IMR-90 (cell line): ENCODE measurements at regions not wholly inside any gene's neighbourhood (a gene's known extent, or its start where the extent isn't known, plus 50 kb on each side); places are given as distances from the start of the nearest gene placed in this dataset.

Source experiments
- ATAC-seq: fragments of 200-7000 bp; cut with Tn5 transposase; 2 replicates; pipeline ENCODE4 v1.9.1; 2020; ENCODE audit warnings: low read depth, mild to moderate bottlenecking, moderate library complexity
- BruUV-seq: library from RNA; stranded (reverse); fragments of 400-500 nt; replicated peaks from 2 replicates; lab custom pipeline; 2021; lab: Mats Ljungman, UMichigan
- CTCF ChIA-PET: fragments of 300-600 bp; formaldehyde crosslinking; extraction: SDS; loops from one replicate; lab custom pipeline; 2021; ENCODE audit warnings: antibody characterized with exemption; lab: Yijun Ruan, JAX
- POLR2A ChIA-PET: fragments of 300-600 bp; sonication (Branson Sonifier 250); formaldehyde crosslinking; loops from one replicate; lab custom pipeline; 2022; ENCODE audit warnings: antibody characterized with exemption; ENCODE audit not compliant: unreplicated experiment; lab: Charles Lee
- DNase-seq: peaks from one replicate; pipeline ENCODE4 v3.0.0; 2013
- H2AFZ ChIP-seq: replicated peaks from 2 replicates; pipeline ENCODE3; 2013; ENCODE audit warnings: low read length, mild to moderate bottlenecking; ENCODE audit not compliant: poor library complexity
- H2AK5ac ChIP-seq: 2 replicates; pipeline ENCODE4 v1.6.1; 2013; ENCODE audit warnings: low read depth, low read length, inconsistent platforms
- H2AK9ac ChIP-seq: replicated peaks from 2 replicates; pipeline ENCODE3; 2013; ENCODE audit warnings: mild to moderate bottlenecking, low read depth, low read length, moderate library complexity; ENCODE audit not compliant: poor library complexity
- H2BK120ac ChIP-seq: 2 replicates; pipeline ENCODE4 v1.6.1; 2013; ENCODE audit warnings: low read depth, low read length, inconsistent platforms
- H2BK15ac ChIP-seq: 3 replicates; pipeline ENCODE4 v1.6.1; 2013; ENCODE audit warnings: low read depth, low read length, inconsistent platforms
- H2BK20ac ChIP-seq: 2 replicates; pipeline ENCODE4 v1.6.1; 2013; ENCODE audit warnings: low read depth, mild to moderate bottlenecking, inconsistent platforms, low read length, moderate library complexity
- H2BK5ac ChIP-seq: 2 replicates; pipeline ENCODE4 v1.6.1; 2013; ENCODE audit warnings: mild to moderate bottlenecking, low read depth, low read length, inconsistent platforms; ENCODE audit not compliant: poor library complexity, severe bottlenecking
- H3K14ac ChIP-seq: replicated peaks from 2 replicates; pipeline ENCODE4 v1.6.1; 2013; ENCODE audit warnings: low read depth, low read length, inconsistent platforms
- H3K18ac ChIP-seq: 2 replicates; pipeline ENCODE4 v1.6.1; 2013; ENCODE audit warnings: low read depth, low read length, control low read depth
- H3K23ac ChIP-seq: 2 replicates; pipeline ENCODE4 v1.6.1; 2013; ENCODE audit warnings: low read depth, low read length, inconsistent platforms
- H3K27ac ChIP-seq: 2 replicates; pipeline ENCODE4 v1.5.1; 2013; ENCODE audit warnings: mild to moderate bottlenecking, control low read depth, low read length; ENCODE audit not compliant: insufficient read depth
- H3K27me3 ChIP-seq: 2 replicates; pipeline ENCODE4 v1.6.1; 2013; ENCODE audit warnings: low read length; ENCODE audit not compliant: control insufficient read depth, insufficient read depth
- H3K36me3 ChIP-seq: 2 replicates; pipeline ENCODE4 v1.6.1; 2013; ENCODE audit warnings: low read length, mixed read lengths; ENCODE audit not compliant: control insufficient read depth, insufficient read depth
- H3K4ac ChIP-seq: 2 replicates; pipeline ENCODE4 v1.6.1; 2013; ENCODE audit warnings: low read depth, low read length, inconsistent platforms
- H3K4me1 ChIP-seq: 2 replicates; pipeline ENCODE4 v1.6.1; 2013; ENCODE audit warnings: low read length, mixed read lengths; ENCODE audit not compliant: control insufficient read depth, insufficient read depth
- H3K4me2 ChIP-seq: 2 replicates; pipeline ENCODE4 v1.6.1; 2013; ENCODE audit warnings: low read depth, mild to moderate bottlenecking, control low read depth, low read length, moderate library complexity
- H3K4me3 ChIP-seq: 2 replicates; pipeline ENCODE4 v1.5.1; 2013; ENCODE audit warnings: low read depth, mild to moderate bottlenecking, control low read depth, low read length, moderate library complexity; ENCODE audit not compliant: insufficient read depth
- H3K56ac ChIP-seq: 2 replicates; pipeline ENCODE4 v1.6.1; 2013; ENCODE audit warnings: low read length, inconsistent platforms; ENCODE audit not compliant: insufficient read depth; ENCODE audit errors: extremely low read depth
- H3K79me1 ChIP-seq, 2 experiments: 2 replicates each; pipeline ENCODE4 v1.6.1; 2013; ENCODE audit warnings: low read length in 2 of 2, inconsistent platforms in 1 of 2, low read depth in 1 of 2
- H3K9ac ChIP-seq: 2 replicates; pipeline ENCODE4 v1.6.1; 2013; ENCODE audit warnings: low read depth, low read length, control low read depth
- H3K9me1 ChIP-seq: 2 replicates; pipeline ENCODE4 v1.6.1; 2013; ENCODE audit warnings: low read length, inconsistent platforms; ENCODE audit not compliant: insufficient read depth
- H3K9me3 ChIP-seq: 2 replicates; pipeline ENCODE4 v1.6.1; 2013; ENCODE audit warnings: low read length; ENCODE audit not compliant: control insufficient read depth, insufficient read depth
- H4K20me1 ChIP-seq: 2 replicates; pipeline ENCODE4 v1.6.1; 2013; ENCODE audit warnings: low read length, inconsistent platforms; ENCODE audit not compliant: insufficient read depth
- H4K5ac ChIP-seq: 2 replicates; pipeline ENCODE4 v1.6.1; 2013; ENCODE audit warnings: mild to moderate bottlenecking, low read depth, low read length, control low read depth
- H4K8ac ChIP-seq, 2 experiments: 2 replicates each; pipeline ENCODE4 v1.6.1; 2013; ENCODE audit warnings: low read depth in 2 of 2, low read length in 2 of 2, control low read depth in 1 of 2, inconsistent platforms in 1 of 2
- H4K91ac ChIP-seq: 2 replicates; pipeline ENCODE4 v1.6.1; 2013; ENCODE audit warnings: low read depth, low read length, inconsistent platforms; ENCODE audit not compliant: insufficient read depth
- BHLHE40 ChIP-seq: fragments of 150-350 bp; IDR thresholded peaks from 2 replicates; pipeline ENCODE4 v1.6.1; 2016; ENCODE audit warnings: mild to moderate bottlenecking, low read depth, low read length
- CEBPB ChIP-seq: IDR thresholded peaks from 2 replicates; pipeline ENCODE4 v1.6.1; 2012; ENCODE audit warnings: low read depth, low read length, improper control_type of control experiment
- CHD1 ChIP-seq: IDR thresholded peaks from 2 replicates; pipeline ENCODE4 v1.6.1; 2012; ENCODE audit warnings: low read depth, low read length, improper control_type of control experiment
- FOS ChIP-seq: fragments of 150-350 bp; IDR thresholded peaks from 2 replicates; pipeline ENCODE4 v1.6.1; 2016; ENCODE audit warnings: low read depth, low read length
- MAFK ChIP-seq: IDR thresholded peaks from 2 replicates; pipeline ENCODE4 v1.6.1; 2012; ENCODE audit warnings: low read depth, low read length, improper control_type of control experiment
- MXI1 ChIP-seq: IDR thresholded peaks from 2 replicates; pipeline ENCODE4 v1.6.1; 2012; ENCODE audit warnings: low read depth, mild to moderate bottlenecking, low read length, moderate library complexity, borderline replicate concordance
- NFE2L2 ChIP-seq: fragments of 150-350 bp; IDR thresholded peaks from 2 replicates; pipeline ENCODE4 v1.6.1; 2016; ENCODE audit warnings: low read depth, mild to moderate bottlenecking, low read length
- POLR2A ChIP-seq: IDR thresholded peaks from 2 replicates; pipeline ENCODE4 v1.6.1; 2012; ENCODE audit warnings: mild to moderate bottlenecking, low read depth, low read length
- RAD21 ChIP-seq: IDR thresholded peaks from 2 replicates; pipeline ENCODE4 v1.6.1; 2012; ENCODE audit warnings: low read length, improper control_type of control experiment
- RFX5 ChIP-seq: IDR thresholded peaks from 2 replicates; pipeline ENCODE4 v1.8.0; 2012; ENCODE audit warnings: low read depth, mild to moderate bottlenecking, low read length, moderate library complexity
- SMC3 ChIP-seq: fragments of 150-350 bp; IDR thresholded peaks from 2 replicates; pipeline ENCODE4 v1.6.1; 2016; ENCODE audit warnings: low read depth, mild to moderate bottlenecking, antibody characterized with exemption, low read length, moderate library complexity
- WGBS, 2 experiments: methylation state at CpG; one replicate each; pipeline versions ENCODE4 v1.1.5 to v1.1.7; 2013; ENCODE audit warnings: missing lambda C conversion rate in 2 of 2; ENCODE audit not compliant: insufficient read length in 1 of 2; ENCODE audit errors: extremely low coverage in 2 of 2; 5-methylcytosine and 5-hydroxymethylcytosine counted together
- dilution Hi-C: fragments of 300-500 bp; cut with HindIII; formaldehyde crosslinking; loops from one replicate; pipeline ENCODE4 v1.14.3; 2018; ENCODE audit warnings: low sequenced_read_pairs; ENCODE audit not compliant: unreplicated experiment
- in situ Hi-C: fragments of 300-500 bp; cut with MboI; formaldehyde crosslinking; loops from 3 replicates; pipeline ENCODE4 v1.14.3; 2019; ENCODE audit warnings: low sequenced_read_pairs, inconsistent platforms, mixed read lengths
- intact Hi-C: fragments of 100-400 bp; cut with micrococcal nuclease; formaldehyde crosslinking; loops from 2 replicates; pipeline ENCODE4 v1.10.0; 2022

DNA sequence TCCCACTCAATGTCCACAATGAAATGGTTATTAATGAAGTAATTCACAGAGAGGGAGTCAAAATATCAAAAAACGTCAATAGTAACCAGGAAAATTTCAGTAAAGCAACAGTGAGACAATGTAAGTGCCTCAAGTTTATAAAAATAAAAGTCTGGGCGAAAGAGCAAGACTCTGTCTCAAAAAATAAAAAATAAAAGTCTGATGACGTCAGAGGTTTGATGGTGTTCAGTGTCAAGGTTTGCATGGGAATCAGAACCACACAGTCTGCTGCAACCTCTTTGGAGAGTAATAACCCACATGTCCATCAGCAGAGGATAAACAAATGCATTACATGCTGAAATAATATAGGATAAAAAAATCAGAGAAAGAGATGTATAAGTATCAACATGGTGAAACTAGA, 152.4 kb downstream of the ASCL1 start:
- Histone ChIP-seq H3K4me3 (no peak overlapping the region), H2BK20ac (no peak overlapping the region), H3K27me3 (no peaks in the 10 kb centered on the region), H3K14ac (no peak overlapping the region), H2BK120ac (no peak overlapping the region), H3K4ac (no peak overlapping the region), H3K36me3 (no peaks in the 10 kb centered on the region), H3K18ac (no peak overlapping the region), H3K9ac (no peak overlapping the region), H2BK15ac (no peak overlapping the region), H3K56ac (no peak overlapping the region), H4K5ac (no peak overlapping the region), H4K91ac (no peak overlapping the region), H3K23ac (no peak overlapping the region), H3K4me1 (no peaks in the 10 kb centered on the region), H3K27ac (no peak overlapping the region), H2AK5ac (no peak overlapping the region), H4K8ac (no peak overlapping the region), H3K9me1 (no peaks in the 10 kb centered on the region), H2BK5ac (no peak overlapping the region), H3K79me1 (no peaks in the 10 kb centered on the region), H4K20me1 (no peaks in the 10 kb centered on the region), H2AK9ac (no peak overlapping the region), H3K9me3 (peaks cover 11% of the 10 kb centered on the region), H3K4me2 (no peak overlapping the region), H2AFZ (no peak overlapping the region)
- POLR2A ChIA-PET, result no interaction called here
- in situ Hi-C loops, result no loop called here
- WGBS, 2 experiments, result no CpG with 5 or more reads among the region's 3 CpGs
- intact Hi-C loops, result no loop called here
- TF ChIP-seq RAD21 (no peak), BHLHE40 (no peak), SMC3 (no peak), RFX5 (no peak), CEBPB (no peak), POLR2A (no peak), MXI1 (no peak), FOS (no peak), MAFK (no peak), NFE2L2 (no peak), CHD1 (no peak)
- CTCF ChIA-PET, result no interaction called here
- BruUV-seq, result no TSS peak
- ATAC-seq (no peak), DNase-seq (no peak)
- dilution Hi-C loops, result no loop called here
